IPS DF 6.9 (cell line): ENCODE measurements at regions not wholly inside any gene's neighbourhood (a gene's known extent, or its start where the extent isn't known, plus 50 kb on each side); places are given as distances from the start of the nearest gene placed in this dataset.

ENCODE experiments used
- DNase-seq: peaks from one replicate; pipeline ENCODE4 v3.0.0-alpha.2; 2013; ENCODE audit warnings: low read depth, low spot score
- H3K27ac ChIP-seq: one replicate; pipeline ENCODE4 v1.5.1; 2013; ENCODE audit warnings: low read length, control low read depth
- H3K27me3 ChIP-seq: 2 replicates; pipeline ENCODE4 v1.6.1; 2013; ENCODE audit warnings: mild to moderate bottlenecking, low read length; ENCODE audit not compliant: control insufficient read depth, insufficient read depth
- H3K36me3 ChIP-seq: 2 replicates; pipeline ENCODE4 v1.6.1; 2013; ENCODE audit warnings: low read length; ENCODE audit not compliant: control insufficient read depth, insufficient read depth
- H3K4me1 ChIP-seq: 2 replicates; pipeline ENCODE4 v1.6.1; 2013; ENCODE audit warnings: low read length; ENCODE audit not compliant: control insufficient read depth, insufficient read depth
- H3K4me3 ChIP-seq: 2 replicates; pipeline ENCODE4 v1.5.1; 2013; ENCODE audit warnings: mild to moderate bottlenecking, low read length
- H3K9me3 ChIP-seq: 2 replicates; pipeline ENCODE4 v1.6.1; 2013; ENCODE audit warnings: low read length, inconsistent platforms; ENCODE audit not compliant: control insufficient read depth, insufficient read depth
- WGBS: extraction: QIAGEN DNeasy Blood & Tissue Kit; methylation state at CpG from one replicate; pipeline ENCODE4 v1.1.7; 2013; ENCODE audit warnings: mixed read lengths, missing lambda C conversion rate; ENCODE audit not compliant: insufficient read length, insufficient coverage; 5-methylcytosine and 5-hydroxymethylcytosine counted together

- WGBS, result no CpG with 5 or more reads among the region's 5 CpGs
- DNase-seq, result no peak
- Histone ChIP-seq H3K27me3 (no peaks in the 10 kb centered on the region), H3K9me3 (no peaks in the 10 kb centered on the region), H3K4me3 (no peak overlapping the region), H3K4me1 (no peaks in the 10 kb centered on the region), H3K27ac (no peak overlapping the region), H3K36me3 (no peaks in the 10 kb centered on the region)
Observed at GRCh38 chr3:20669184-20669583, 483.2 kb upstream of the SGO1 start.

GRCh38 chr3:20668411-20668810 lies 482.4 kb upstream of the SGO1 start:
- H3K9me3 ChIP-seq, result no peaks in the 10 kb centered on the region
- peak; percentile 45 for DNase-seq
- no peak overlapping the region for H3K27ac ChIP-seq
- H3K27me3 ChIP-seq, result no peaks in the 10 kb centered on the region
- H3K4me1 ChIP-seq, result no peaks in the 10 kb centered on the region
- H3K36me3 ChIP-seq, result no peaks in the 10 kb centered on the region
- no peak overlapping the region for H3K4me3 ChIP-seq
- whole genome bisulfite sequencing, result no CpG with 5 or more reads among the region's 3 CpGs

DNA sequence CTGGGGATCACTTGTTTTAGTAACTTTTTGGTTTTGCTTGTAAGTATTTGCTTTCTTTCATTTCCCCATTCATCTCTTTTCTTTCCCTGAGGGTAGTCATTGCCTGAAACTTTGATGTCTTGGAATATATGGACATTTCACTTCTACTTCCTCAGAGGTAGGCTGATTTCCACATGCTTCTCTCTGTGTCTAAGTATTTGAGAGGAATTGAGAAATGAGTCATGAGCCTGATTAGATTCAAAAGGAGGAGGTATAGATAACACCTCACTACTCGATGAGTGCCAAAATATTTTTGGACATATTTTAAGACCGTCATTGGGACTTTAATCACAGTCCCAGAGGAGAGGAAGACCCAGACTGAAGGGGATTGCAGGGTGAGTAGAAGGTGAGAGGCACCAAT lies 480.1 kb upstream of the SGO1 start:
- no peak overlapping the region for H3K27ac ChIP-seq
- H3K36me3 ChIP-seq, result no peaks in the 10 kb centered on the region
- WGBS, result no CpG with 5 or more reads among the region's 2 CpGs
- H3K4me1 ChIP-seq, result no peaks in the 10 kb centered on the region
- H3K9me3 ChIP-seq, result no peaks in the 10 kb centered on the region
- H3K27me3 ChIP-seq, result no peaks in the 10 kb centered on the region
- DNase-seq, result no peak
- H3K4me3 ChIP-seq, result no peak overlapping the region

DNA sequence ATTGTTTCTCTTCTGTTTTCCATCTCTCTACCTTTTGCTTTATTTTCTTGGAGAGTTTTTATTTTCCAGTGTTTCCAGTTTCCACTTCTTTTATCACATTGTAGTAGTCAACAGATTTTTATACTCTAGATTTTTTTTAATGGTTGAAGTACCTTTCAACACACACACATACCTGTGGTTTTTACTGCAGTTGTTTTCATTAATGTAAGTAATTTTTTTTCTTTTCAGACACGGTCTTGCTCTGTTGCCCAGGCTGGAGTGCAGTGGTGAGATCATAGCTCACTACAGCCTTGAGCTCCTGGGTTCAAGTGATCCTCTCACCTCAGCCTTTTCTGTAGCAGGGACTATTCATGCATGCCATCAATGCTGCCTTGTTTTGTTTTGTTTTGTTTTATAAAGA lies 472.5 kb upstream of the SGO1 start:
- DNase-seq, result no peak
- no peak overlapping the region for H3K4me3 ChIP-seq
- WGBS, result no CpG with 5 or more reads among the region's 1 CpG
- no peaks in the 10 kb centered on the region for H3K27me3 ChIP-seq
- no peaks in the 10 kb centered on the region for H3K9me3 ChIP-seq
- no peaks in the 10 kb centered on the region for H3K4me1 ChIP-seq
- H3K36me3 ChIP-seq, result no peaks in the 10 kb centered on the region
- H3K27ac ChIP-seq, result no peak overlapping the region

DNA sequence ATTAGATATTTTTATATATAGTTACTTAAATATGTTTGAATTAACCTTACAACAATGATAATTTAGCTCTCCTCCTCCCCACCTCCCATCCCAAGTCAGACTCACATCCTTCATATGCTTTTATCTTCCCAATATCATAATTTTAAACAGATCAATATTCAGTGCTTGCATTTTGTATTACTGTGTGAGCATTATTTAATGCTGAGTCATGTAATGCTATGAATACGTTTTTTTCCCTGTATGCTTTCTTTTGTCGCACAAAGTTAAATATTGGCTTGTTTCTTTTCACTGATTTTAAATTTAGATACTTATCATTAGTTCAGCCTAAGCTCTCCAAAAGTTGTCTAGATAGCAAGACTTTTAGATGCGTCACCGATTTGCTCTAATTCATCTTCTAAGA lies 471.6 kb upstream of the SGO1 start:
- no peaks in the 10 kb centered on the region for H3K4me1 ChIP-seq
- H3K27me3 ChIP-seq, result no peaks in the 10 kb centered on the region
- no peaks in the 10 kb centered on the region for H3K9me3 ChIP-seq
- DNase-seq, result no peak
- WGBS, result no CpG with 5 or more reads among the region's 4 CpGs
- H3K4me3 ChIP-seq, result no peak overlapping the region
- no peak overlapping the region for H3K27ac ChIP-seq
- H3K36me3 ChIP-seq, result no peaks in the 10 kb centered on the region

DNA sequence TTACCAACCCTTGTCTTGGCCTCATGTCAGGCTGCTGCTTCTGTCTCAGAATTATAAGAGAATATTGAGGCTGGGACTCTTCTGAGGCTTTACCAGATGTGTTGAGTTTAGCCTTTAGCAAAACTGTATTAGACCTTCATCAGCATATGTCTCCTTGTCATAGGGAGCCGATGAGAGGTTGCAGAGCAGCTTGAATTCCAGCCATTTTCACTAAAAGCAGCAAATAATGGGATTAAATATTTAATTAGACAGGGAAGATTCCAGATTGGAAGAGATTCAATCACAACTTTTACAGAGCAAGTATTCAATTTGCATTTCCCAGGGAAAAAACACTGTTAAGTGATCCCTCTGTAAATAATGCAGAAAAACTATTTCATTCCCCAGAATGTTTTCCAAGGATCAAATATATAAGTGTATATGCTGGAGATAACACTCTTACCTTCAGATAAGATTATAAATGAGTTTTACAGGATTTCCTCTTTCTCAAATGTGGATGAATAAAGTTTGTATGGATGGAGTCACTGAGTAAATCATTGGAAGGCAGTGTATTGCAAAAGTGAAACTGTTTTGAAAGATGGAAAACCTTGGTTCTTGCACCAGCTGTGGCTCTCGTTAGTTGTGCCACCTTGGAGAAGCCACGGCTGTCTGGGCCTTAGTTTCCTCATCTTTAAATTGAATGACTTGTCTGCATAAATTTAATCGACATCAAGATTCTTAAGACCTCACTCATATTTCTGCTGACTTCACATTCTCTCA lies 466.4 kb upstream of the SGO1 start:
- Histone ChIP-seq H3K4me3 (no peak overlapping the region), H3K27me3 (no peaks in the 10 kb centered on the region), H3K27ac (no peak overlapping the region), H3K36me3 (no peaks in the 10 kb centered on the region), H3K9me3 (no peaks in the 10 kb centered on the region), H3K4me1 (no peaks in the 10 kb centered on the region)
- no CpG with 5 or more reads among the region's 4 CpGs for WGBS
- DNase-seq, result no peak

DNA sequence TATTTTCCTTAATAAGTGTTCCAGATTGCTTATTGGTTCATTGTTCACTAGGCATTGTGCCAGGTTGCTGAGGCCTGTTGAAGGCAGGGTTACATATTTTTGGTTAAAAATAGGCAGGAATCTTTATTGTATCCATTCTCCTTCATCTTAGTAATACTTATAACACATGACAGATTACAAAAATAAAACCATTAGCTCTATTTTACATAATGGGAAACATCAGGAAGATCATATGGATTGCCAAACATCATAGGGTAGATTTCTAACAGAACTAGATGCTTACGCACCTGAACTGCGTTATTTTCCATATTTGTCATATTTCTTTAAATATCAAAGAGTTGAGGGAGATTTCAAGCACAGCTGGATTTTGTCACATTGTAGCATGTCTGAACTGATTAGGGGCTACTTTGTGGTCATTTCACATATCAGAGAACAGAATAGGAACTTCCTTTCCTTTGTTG lies 462.9 kb upstream of the SGO1 start:
- H3K4me1 ChIP-seq, result no peaks in the 10 kb centered on the region
- no peaks in the 10 kb centered on the region for H3K36me3 ChIP-seq
- no CpG with 5 or more reads among the region's 2 CpGs for WGBS
- DNase-seq, result no peak
- H3K27ac ChIP-seq, result no peak overlapping the region
- H3K27me3 ChIP-seq, result no peaks in the 10 kb centered on the region
- no peak overlapping the region for H3K4me3 ChIP-seq
- no peaks in the 10 kb centered on the region for H3K9me3 ChIP-seq

DNA sequence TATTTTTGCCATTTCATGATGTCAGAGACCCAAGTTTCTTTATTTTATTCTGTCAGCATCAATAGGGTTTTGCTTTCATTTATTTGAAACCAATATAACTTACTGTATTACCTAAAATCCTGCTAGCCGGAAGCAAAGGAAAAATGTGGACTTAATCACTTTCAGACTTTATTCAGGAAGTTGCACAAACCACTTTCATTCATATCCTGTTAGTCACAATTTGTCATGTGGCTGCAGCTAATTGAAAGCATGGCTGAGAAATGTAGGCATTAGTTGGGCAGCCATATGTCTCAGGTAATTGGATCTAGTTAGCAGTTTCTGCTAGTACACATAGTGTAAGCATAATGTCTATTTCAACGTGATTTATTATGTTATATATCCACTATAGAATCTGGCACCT lies 462.3 kb upstream of the SGO1 start:
- Histone ChIP-seq H3K4me1 (no peaks in the 10 kb centered on the region), H3K9me3 (no peaks in the 10 kb centered on the region), H3K27me3 (no peaks in the 10 kb centered on the region), H3K4me3 (no peak overlapping the region), H3K36me3 (no peaks in the 10 kb centered on the region), H3K27ac (no peak overlapping the region)
- no peak for DNase-seq
- no CpG with 5 or more reads among the region's 2 CpGs for WGBS

- H3K27me3 ChIP-seq, result no peaks in the 10 kb centered on the region
- H3K9me3 ChIP-seq, result no peaks in the 10 kb centered on the region
- H3K4me1 ChIP-seq, result no peaks in the 10 kb centered on the region
- no peak for DNase-seq
- H3K4me3 ChIP-seq, result no peak overlapping the region
- no CpG with 5 or more reads among the region's 1 CpG for WGBS
- no peaks in the 10 kb centered on the region for H3K36me3 ChIP-seq
- no peak overlapping the region for H3K27ac ChIP-seq
Observed at GRCh38 chr3:20646425-20646824, 460.4 kb upstream of the SGO1 start.

DNA sequence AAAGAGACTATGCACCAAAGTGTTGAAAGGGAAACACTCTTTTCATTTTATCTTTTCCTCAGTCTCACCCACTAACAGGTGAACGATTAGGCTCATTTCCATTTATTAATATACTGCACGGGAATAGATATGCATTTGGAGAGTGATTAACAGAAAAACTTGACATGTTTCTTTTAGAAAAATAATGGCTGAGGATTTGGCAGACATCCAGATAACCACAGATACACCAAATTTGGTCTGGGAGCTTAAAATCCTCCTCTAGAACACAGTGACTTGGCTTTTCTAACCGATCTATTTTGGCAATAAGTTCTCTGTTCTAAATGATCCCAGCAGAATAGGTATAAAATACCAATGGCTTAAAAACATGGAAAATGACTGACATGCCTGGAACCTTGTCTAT lies 459.3 kb upstream of the SGO1 start:
- WGBS, result no CpG with 5 or more reads among the region's 3 CpGs
- no peak for DNase-seq
- H3K27me3 ChIP-seq, result no peaks in the 10 kb centered on the region
- no peaks in the 10 kb centered on the region for H3K4me1 ChIP-seq
- H3K27ac ChIP-seq, result no peak overlapping the region
- no peak overlapping the region for H3K4me3 ChIP-seq
- no peaks in the 10 kb centered on the region for H3K9me3 ChIP-seq
- H3K36me3 ChIP-seq, result no peaks in the 10 kb centered on the region

GRCh38 chr3:20637729-20638128 lies 451.7 kb upstream of the SGO1 start:
- H3K27ac ChIP-seq, result no peak overlapping the region
- H3K27me3 ChIP-seq, result no peaks in the 10 kb centered on the region
- H3K36me3 ChIP-seq, result no peaks in the 10 kb centered on the region
- H3K4me1 ChIP-seq, result no peaks in the 10 kb centered on the region
- H3K9me3 ChIP-seq, result no peaks in the 10 kb centered on the region
- DNase-seq, result no peak
- H3K4me3 ChIP-seq, result no peak overlapping the region
